HL-60 (cell line): ENCODE measurements at regions not wholly inside any gene's neighbourhood (a gene's known extent, or its start where the extent isn't known, plus 50 kb on each side); places are given as distances from the start of the nearest gene placed in this dataset.

Source experiments
- DNase-seq, 2 experiments: peaks; one replicate each; pipeline ENCODE4 v3.0.0-alpha.2; 2010 to 2020; ENCODE audit warnings: low read depth in 1 of 2, low spot score in 1 of 2
- H3K27ac ChIP-seq: fragments of 250-450 bp; sonication (Bioruptor Pico); replicated peaks from 2 replicates; pipeline ENCODE4 v1.5.1; 2020; ENCODE audit warnings: mild to moderate bottlenecking, moderate library complexity
- H3K27me3 ChIP-seq: fragments of 250-450 bp; sonication (Bioruptor Pico); 2 replicates; pipeline ENCODE4 v1.5.1; 2021; ENCODE audit warnings: mild to moderate bottlenecking, moderate library complexity; ENCODE audit not compliant: insufficient read depth, poor library complexity, severe bottlenecking
- H3K4me3 ChIP-seq: replicated peaks from 2 replicates; pipeline ENCODE4 v1.5.1; 2011; ENCODE audit warnings: mild to moderate bottlenecking, control low read depth, low read length; ENCODE audit not compliant: insufficient read depth
- CTCF ChIP-seq: IDR thresholded peaks from one replicate; pipeline ENCODE4 v1.5.1; 2011; ENCODE audit warnings: low read length, control low read depth, inconsistent platforms; ENCODE audit not compliant: insufficient read depth
- GABPA ChIP-seq: IDR thresholded peaks from 2 replicates; pipeline ENCODE4 v1.6.1; 2012; ENCODE audit warnings: low read depth
- POLR2AphosphoS5 ChIP-seq: IDR thresholded peaks from 2 replicates; pipeline ENCODE4 v1.6.1; 2012; ENCODE audit warnings: low read depth
- REST ChIP-seq: IDR thresholded peaks from 2 replicates; pipeline ENCODE4 v1.6.1; 2012; ENCODE audit warnings: low read depth; ENCODE audit not compliant: insufficient replicate concordance
- SPI1 ChIP-seq: IDR thresholded peaks from 2 replicates; pipeline ENCODE4 v1.6.1; 2012; ENCODE audit warnings: low read depth, mild to moderate bottlenecking, borderline replicate concordance

DNA sequence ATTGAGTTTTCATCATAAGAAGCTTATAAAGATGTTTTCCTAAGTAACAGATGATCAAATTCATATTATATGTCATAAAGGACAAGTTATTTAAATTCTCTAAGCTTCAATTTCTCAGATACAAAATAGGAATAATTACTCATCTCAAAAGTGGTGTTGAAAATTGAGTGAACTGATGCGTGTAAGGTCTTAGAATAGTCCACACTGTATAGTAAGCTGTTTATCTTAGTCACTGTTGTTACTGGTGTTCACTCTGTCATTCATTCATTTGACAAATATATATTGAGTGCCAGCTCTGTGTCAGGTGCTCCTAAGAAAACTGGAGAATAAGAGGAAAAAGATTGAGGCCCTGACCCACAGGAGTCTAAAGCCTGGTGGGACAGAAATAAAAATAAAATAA is 186.3 kb upstream of the BRINP3 start:
- no peak for DNase-seq
- Histone ChIP-seq H3K27ac (no peak overlapping the region), H3K27me3 (no peaks in the 10 kb centered on the region), H3K4me3 (no peak overlapping the region)
- TF ChIP-seq GABPA (no peak), REST (no peak), POLR2AphosphoS5 (no peak)

GRCh38 chr1:190665045-190665444 is 187.4 kb upstream of the BRINP3 start:
- no peak for DNase-seq
- H3K27me3 ChIP-seq: no peaks in the 10 kb centered on the region

GRCh38 chr1:190667914-190668313 is 190.2 kb upstream of the BRINP3 start:
- TF ChIP-seq CTCF (no peak), REST (no peak), SPI1 (no peak), GABPA (no peak), POLR2AphosphoS5 (no peak)
- H3K4me3 ChIP-seq: no peak overlapping the region

More at GRCh38 chr1:190665045-190665444, 187.4 kb upstream of the BRINP3 start:
- H3K4me3 ChIP-seq: no peak overlapping the region
- H3K27ac ChIP-seq: no peak overlapping the region
- TF ChIP-seq REST: no peak
- no peak for TF ChIP-seq CTCF
- TF ChIP-seq GABPA: no peak
- no peak for TF ChIP-seq POLR2AphosphoS5
- no peak for TF ChIP-seq SPI1

GRCh38 chr1:190679044-190679443 is 201.4 kb upstream of the BRINP3 start:
- no peak overlapping the region for H3K27ac ChIP-seq
- no peaks in the 10 kb centered on the region for H3K27me3 ChIP-seq
- TF ChIP-seq REST (no peak), GABPA (no peak)
- H3K4me3 ChIP-seq: no peak overlapping the region
- no peak for DNase-seq

More at GRCh38 chr1:190667914-190668313, 190.2 kb upstream of the BRINP3 start:
- Histone ChIP-seq H3K27me3 (no peaks in the 10 kb centered on the region), H3K27ac (no peak overlapping the region)
- DNase-seq: no peak
